ENCODE measurements at regions not wholly inside any gene's neighbourhood (a gene's known extent, or its start where the extent isn't known, plus 50 kb on each side); places are given as distances from the start of the nearest gene placed in this dataset.

DNA sequence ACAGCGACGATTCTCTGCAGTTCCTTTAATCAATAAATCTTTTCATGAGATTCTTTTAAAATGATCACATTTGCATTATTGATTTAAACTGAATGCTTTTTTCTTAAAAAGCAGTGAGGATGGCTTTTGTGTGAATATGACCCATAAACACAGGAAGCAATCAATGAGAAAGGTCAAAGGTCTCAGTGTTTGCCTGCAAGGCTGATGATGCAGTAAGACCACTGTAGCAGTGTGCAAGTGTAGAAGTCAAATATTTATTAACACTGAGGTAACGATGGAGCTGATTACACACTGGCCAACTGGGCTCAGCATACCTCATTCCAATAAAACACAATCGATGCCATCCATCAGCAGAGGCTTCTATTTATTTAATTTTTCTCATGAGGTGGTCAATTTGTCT, 633.5 kb downstream of the DCDC2C start:
- TF ChIP-seq, protein P1, sequence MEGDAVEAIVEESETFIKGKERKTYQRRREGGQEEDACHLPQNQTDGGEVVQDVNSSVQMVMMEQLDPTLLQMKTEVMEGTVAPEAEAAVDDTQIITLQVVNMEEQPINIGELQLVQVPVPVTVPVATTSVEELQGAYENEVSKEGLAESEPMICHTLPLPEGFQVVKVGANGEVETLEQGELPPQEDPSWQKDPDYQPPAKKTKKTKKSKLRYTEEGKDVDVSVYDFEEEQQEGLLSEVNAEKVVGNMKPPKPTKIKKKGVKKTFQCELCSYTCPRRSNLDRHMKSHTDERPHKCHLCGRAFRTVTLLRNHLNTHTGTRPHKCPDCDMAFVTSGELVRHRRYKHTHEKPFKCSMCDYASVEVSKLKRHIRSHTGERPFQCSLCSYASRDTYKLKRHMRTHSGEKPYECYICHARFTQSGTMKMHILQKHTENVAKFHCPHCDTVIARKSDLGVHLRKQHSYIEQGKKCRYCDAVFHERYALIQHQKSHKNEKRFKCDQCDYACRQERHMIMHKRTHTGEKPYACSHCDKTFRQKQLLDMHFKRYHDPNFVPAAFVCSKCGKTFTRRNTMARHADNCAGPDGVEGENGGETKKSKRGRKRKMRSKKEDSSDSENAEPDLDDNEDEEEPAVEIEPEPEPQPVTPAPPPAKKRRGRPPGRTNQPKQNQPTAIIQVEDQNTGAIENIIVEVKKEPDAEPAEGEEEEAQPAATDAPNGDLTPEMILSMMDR (IDR thresholded peaks at IDR 0.05; ENCODE audit: insufficient read depth, low read depth, low read length, missing control alignments): no peak
- DNase-seq (ENCODE audit: low read depth): no peak
- H3K4me3 ChIP-seq (ENCODE audit: low read length): no peak overlapping the region

DNA sequence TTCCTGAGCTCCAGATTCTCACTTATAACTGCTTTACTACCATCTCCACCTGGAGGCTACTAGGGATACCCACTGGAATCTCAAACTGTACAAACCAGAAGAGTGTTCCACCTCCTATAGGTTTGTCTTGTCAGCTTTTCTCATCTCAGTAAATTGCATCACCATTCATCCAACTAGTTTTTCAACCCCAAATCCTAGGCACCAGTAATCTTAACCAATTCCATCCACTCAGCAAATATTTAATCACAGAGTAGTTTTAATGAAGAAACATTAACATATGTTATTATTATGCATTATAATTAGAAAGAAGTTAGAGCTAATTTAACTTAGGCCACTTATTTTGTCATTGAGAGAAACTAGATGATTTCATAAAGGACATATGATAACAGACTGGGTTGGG, 635.0 kb downstream of the DCDC2C start:
- no peak for DNase-seq (ENCODE audit: low read depth)
- no peak overlapping the region for H3K4me3 ChIP-seq (ENCODE audit: low read length)
- TF ChIP-seq, protein P1 (IDR thresholded peaks at IDR 0.05; ENCODE audit: insufficient read depth, low read depth, low read length, missing control alignments): no peak

DNA sequence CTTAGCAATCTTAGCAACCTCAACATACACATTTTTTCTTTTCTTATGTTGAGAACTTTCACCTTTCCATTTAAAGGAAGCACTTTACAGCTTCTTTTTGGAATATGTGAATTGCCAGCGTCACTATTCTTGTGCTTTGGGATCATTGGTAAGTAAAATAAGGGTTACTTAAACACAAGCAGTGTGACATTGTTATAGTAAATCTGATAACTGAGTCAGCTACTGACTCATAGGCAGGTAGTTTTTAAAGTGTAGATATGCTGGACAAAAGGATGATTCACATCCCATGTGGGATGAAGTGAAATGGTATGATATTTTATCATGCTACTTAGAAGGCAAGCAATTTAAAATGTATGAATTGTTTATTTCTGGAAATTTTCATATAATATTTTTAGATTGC, 637.2 kb downstream of the DCDC2C start:
- H3K4me3 ChIP-seq (ENCODE audit: low read length): no peak overlapping the region
- DNase-seq (ENCODE audit: low read depth): peak; percentile 49
- TF ChIP-seq, protein P1 (IDR thresholded peaks at IDR 0.05; ENCODE audit: insufficient read depth, low read depth, low read length, missing control alignments): no peak

DNA sequence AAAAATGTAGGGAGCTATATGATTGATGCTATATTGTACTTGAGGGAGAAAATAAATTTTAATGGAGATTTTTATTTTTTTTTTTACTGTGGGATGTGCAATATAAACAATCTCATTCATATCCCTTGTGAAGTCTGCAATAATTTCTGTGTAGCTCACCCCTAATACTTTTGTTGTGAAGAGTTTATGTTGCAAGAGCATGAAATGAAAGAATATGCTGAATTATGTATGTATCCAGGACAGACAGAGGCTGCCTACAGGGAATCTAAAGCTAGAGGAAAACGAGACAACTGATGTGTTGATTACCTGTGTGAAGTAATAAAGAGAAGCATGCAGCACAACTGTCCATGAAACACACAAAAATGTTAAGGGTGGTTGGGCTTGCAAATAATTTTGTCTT, 643.3 kb downstream of the DCDC2C start:
- no peak for DNase-seq (ENCODE audit: low read depth)
- no peak overlapping the region for H3K4me3 ChIP-seq (ENCODE audit: low read length)
- TF ChIP-seq, protein P1 (IDR thresholded peaks at IDR 0.05; ENCODE audit: insufficient read depth, low read depth, low read length, missing control alignments): no peak

DNA sequence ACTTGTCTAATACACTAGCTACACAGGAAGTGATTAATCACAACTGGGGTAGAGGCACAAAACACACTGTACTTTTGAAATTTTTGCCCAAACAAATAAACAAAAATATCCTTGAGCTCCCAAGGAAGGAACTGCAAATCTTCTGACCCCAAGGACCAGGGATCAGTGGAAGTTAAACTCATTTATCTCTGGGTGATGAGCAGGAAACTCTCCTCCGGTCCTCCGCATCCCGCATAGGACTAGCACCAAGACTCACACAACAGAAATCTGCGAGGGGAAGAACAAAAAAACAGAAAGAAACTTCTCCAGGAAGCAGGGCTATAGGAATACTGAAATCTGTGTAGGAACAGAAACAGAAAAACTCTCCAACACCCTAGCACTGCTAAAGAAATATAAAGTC, 650.3 kb downstream of the DCDC2C start:
- no peak for DNase-seq (ENCODE audit: low read depth)
- no peak overlapping the region for H3K4me3 ChIP-seq (ENCODE audit: low read length)
- TF ChIP-seq, protein P1 (IDR thresholded peaks at IDR 0.05; ENCODE audit: insufficient read depth, low read depth, low read length, missing control alignments): no peak

DNA sequence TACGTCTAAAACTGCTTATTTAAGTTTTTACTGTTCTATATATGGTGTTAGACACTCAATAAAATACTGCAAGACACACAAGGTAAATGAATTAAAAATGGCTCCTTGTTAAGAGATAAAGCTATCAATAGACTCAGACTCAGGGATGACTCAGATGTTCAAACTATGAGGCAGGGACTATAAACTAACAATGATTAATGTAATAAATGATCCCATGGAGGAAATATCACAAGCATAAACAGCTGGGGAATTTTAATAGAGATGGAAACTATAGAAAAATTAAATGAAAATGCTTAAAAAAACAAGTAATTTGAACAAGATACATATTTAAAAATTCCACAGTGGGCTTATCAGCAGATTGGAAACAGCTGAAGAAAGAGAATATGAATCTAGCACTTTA, 650.8 kb downstream of the DCDC2C start:
- TF ChIP-seq, protein P1 (IDR thresholded peaks at IDR 0.05; ENCODE audit: insufficient read depth, low read depth, low read length, missing control alignments): no peak
- H3K4me3 ChIP-seq (ENCODE audit: low read length): no peak overlapping the region
- no peak for DNase-seq (ENCODE audit: low read depth)

DNA sequence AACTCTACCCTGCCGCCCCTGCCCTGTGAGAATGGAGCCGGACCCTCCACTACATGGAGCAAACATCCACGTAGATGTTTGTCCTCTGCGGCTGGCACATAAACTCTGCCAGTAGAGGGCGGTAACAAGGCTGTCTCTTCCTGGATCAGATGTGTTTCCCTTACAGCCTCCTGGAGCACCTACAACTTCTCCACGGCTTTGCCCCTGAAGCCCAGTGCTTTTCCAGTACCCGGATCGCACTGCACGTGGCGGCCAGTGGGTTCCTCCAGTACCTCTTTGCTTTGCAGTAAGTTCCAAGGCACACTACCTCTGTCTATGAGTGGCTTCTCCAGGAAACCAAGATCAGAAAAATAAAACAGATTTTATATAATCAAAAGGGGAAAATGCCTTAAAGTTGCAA, 651.3 kb downstream of the DCDC2C start:
- DNase-seq (ENCODE audit: low read depth): peak; percentile 9

More for the DNA sequence above, 651.3 kb downstream of the DCDC2C start:
- TF ChIP-seq, protein P1 (IDR thresholded peaks at IDR 0.05; ENCODE audit: insufficient read depth, low read depth, low read length, missing control alignments): peak; percentile 41
- H3K4me3 ChIP-seq (ENCODE audit: low read length): no peak overlapping the region

Data from epithelial cell of esophagus (primary cell).